ENCODE measurements at regions not wholly inside any gene's neighbourhood (a gene's known extent, or its start where the extent isn't known, plus 50 kb on each side); places are given as distances from the start of the nearest gene placed in this dataset.

DNA sequence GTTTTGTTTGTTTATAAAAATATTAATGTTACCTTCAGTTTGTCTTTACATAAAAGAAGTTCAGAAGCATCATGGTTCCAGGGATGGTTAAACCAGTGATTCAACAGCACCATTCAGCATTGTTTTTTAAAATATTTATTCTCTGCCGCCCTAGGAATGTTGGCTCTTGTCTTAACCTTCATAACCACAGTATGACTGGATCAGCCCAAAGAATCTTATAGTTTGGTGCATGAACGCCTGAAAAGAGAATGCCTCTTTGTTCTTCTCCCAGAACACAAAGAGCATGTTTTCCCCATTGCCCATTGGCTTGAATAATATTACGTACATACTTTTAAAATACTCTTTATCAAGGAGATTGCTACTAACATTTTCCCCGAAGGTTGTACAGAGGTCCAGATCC lies 413.4 kb downstream of the ANXA1 start:
- DNase-seq, result no peak
- Histone ChIP-seq H3K9me3 (no peaks in the 10 kb centered on the region), H3K4me1 (no peaks in the 10 kb centered on the region), H3K36me3 (ENCODE audit: control insufficient read depth, insufficient read depth, low read length) (no peaks in the 10 kb centered on the region), H3K27me3 (replicated peaks; ENCODE audit: control insufficient read depth, insufficient read depth, low read length) (no peaks in the 10 kb centered on the region), H3K4me3 (ENCODE audit: low read depth, low read length) (no peak overlapping the region)
- Mint-ChIP-seq H3K36me3 (ENCODE audit: insufficient read depth, unreplicated experiment) (no peaks in the 10 kb centered on the region), H3K27ac (ENCODE audit: unreplicated experiment) (no peak overlapping the region), H3K27me3 (ENCODE audit: insufficient read depth, unreplicated experiment) (no peaks in the 10 kb centered on the region), H3K4me3 (ENCODE audit: unreplicated experiment) (no peak overlapping the region), H3K4me1 (ENCODE audit: low read depth, unreplicated experiment) (no peaks in the 10 kb centered on the region), H3K9me3 (ENCODE audit: unreplicated experiment) (no peaks in the 10 kb centered on the region)
- no peak for TF ChIP-seq CTCF (IDR thresholded peaks at IDR 0.05; ENCODE audit: insufficient read depth in 1 of 2, low read depth in 1 of 2, low read length in 1 of 2, severe bottlenecking in 1 of 2, unreplicated experiment in 1 of 2)
- CTCF ChIA-PET, result no interaction called here
- POLR2A ChIA-PET, result no interaction called here
- intact Hi-C loops (cut with micrococcal nuclease; ENCODE audit: unreplicated experiment), result no loop called here
- no TSS peak for BruUV-seq (replicated peaks)

DNA sequence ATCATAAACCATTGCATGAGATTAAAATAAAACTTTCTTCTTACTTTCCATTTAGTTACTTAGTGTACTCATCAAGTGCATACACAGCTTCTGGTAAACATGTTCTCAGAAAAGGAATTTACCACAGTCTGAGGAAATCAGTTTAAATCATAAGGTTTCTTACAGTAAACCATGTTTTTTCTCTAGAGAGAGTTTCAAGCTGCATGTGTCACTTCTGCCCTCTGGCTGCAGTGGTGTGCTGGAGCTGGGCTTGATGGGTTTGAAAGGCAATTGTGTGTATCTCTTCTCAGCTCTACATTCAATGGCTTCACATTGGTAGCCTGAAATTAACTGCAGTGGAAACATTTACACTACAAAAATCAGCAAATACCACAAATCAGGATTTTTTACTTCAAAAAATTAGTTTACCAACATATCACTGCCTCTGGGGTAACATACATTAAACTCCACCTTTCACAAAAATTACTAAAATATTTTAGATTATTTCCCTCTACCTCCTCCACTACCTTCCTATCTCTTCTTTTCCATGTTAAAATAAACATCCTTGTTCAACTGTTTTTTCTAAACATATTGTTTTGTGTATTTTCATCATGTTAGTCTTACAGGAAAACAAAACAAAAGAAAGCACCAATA lies 414.3 kb downstream of the ANXA1 start:
- Mint-ChIP-seq H3K27me3 (ENCODE audit: insufficient read depth, unreplicated experiment) (no peaks in the 10 kb centered on the region), H3K4me1 (ENCODE audit: low read depth, unreplicated experiment) (no peaks in the 10 kb centered on the region), H3K36me3 (ENCODE audit: insufficient read depth, unreplicated experiment) (no peaks in the 10 kb centered on the region), H3K9me3 (ENCODE audit: unreplicated experiment) (no peaks in the 10 kb centered on the region), H3K27ac (ENCODE audit: unreplicated experiment) (no peak overlapping the region), H3K4me3 (ENCODE audit: unreplicated experiment) (no peak overlapping the region)
- Histone ChIP-seq H3K9me3 (no peaks in the 10 kb centered on the region), H3K36me3 (ENCODE audit: control insufficient read depth, insufficient read depth, low read length) (no peaks in the 10 kb centered on the region), H3K4me3 (ENCODE audit: low read depth, low read length) (no peak overlapping the region), H3K27me3 (replicated peaks; ENCODE audit: control insufficient read depth, insufficient read depth, low read length) (no peaks in the 10 kb centered on the region), H3K4me1 (no peaks in the 10 kb centered on the region)
- intact Hi-C loops (cut with micrococcal nuclease; ENCODE audit: unreplicated experiment), result loop anchor here (1.0 to 2.0 kb wide), 2 partner anchors 297 to 365 kb away; no protein-coding TSS in a partner anchor
- ChIA-PET POLR2A (no interaction called here), CTCF (interaction anchor here (1.5 kb wide), 1 partner anchor 297 kb away, joined by 6 read pairs; no protein-coding TSS in a partner anchor)
- BruUV-seq (replicated peaks), result no TSS peak
- peak; percentile 5 to 23 for DNase-seq
- TF ChIP-seq CTCF (IDR thresholded peaks at IDR 0.05; ENCODE audit: insufficient read depth in 1 of 2, low read depth in 1 of 2, low read length in 1 of 2, severe bottlenecking in 1 of 2, unreplicated experiment in 1 of 2), result peak; percentile 24 to 53

DNA sequence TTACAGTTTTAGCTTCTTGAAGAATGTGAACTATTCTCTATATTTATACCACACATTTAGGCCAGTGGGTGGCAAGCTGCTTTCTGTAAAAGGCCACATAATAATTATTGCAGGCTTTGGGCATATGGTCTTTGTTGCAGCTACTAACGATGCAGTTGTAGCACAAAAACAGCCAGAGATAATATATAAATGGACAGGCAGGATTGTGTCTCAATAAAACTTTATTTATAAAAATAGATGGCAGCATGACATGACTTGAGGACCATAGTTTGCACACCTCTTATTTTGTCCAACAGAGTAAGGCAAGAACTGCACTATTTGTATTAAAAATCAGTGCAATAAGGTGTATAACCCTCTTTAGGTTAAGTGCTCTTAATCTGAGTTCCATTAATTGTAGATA lies 415.0 kb downstream of the ANXA1 start:
- no peak overlapping the region for H3K27ac Mint-ChIP-seq (ENCODE audit: unreplicated experiment)
- intact Hi-C loops (cut with micrococcal nuclease; ENCODE audit: unreplicated experiment), result loop anchor here (1.0 to 2.0 kb wide), 2 partner anchors 297 to 366 kb away; no protein-coding TSS in a partner anchor
- no peaks in the 10 kb centered on the region for H3K9me3 Mint-ChIP-seq (ENCODE audit: unreplicated experiment)
- DNase-seq, result no peak
- CTCF ChIA-PET, result interaction anchor here (1.5 kb wide), 1 partner anchor 297 kb away, joined by 6 read pairs; no protein-coding TSS in a partner anchor
- no peaks in the 10 kb centered on the region for H3K36me3 ChIP-seq (ENCODE audit: control insufficient read depth, insufficient read depth, low read length)
- H3K4me3 ChIP-seq (ENCODE audit: low read depth, low read length), result no peak overlapping the region
- no peaks in the 10 kb centered on the region for H3K27me3 Mint-ChIP-seq (ENCODE audit: insufficient read depth, unreplicated experiment)
- H3K4me3 Mint-ChIP-seq (ENCODE audit: unreplicated experiment), result no peak overlapping the region
- no peak for TF ChIP-seq CTCF (IDR thresholded peaks at IDR 0.05; ENCODE audit: insufficient read depth in 1 of 2, low read depth in 1 of 2, low read length in 1 of 2, severe bottlenecking in 1 of 2, unreplicated experiment in 1 of 2)
- no peaks in the 10 kb centered on the region for H3K27me3 ChIP-seq (replicated peaks; ENCODE audit: control insufficient read depth, insufficient read depth, low read length)
- no peaks in the 10 kb centered on the region for H3K4me1 Mint-ChIP-seq (ENCODE audit: low read depth, unreplicated experiment)
- H3K9me3 ChIP-seq, result no peaks in the 10 kb centered on the region
- no peaks in the 10 kb centered on the region for H3K4me1 ChIP-seq
- POLR2A ChIA-PET, result no interaction called here
- H3K36me3 Mint-ChIP-seq (ENCODE audit: insufficient read depth, unreplicated experiment), result no peaks in the 10 kb centered on the region
- no TSS peak for BruUV-seq (replicated peaks)

Data from Caco-2 (cell line).